NB4 (cell line): ENCODE measurements at regions not wholly inside any gene's neighbourhood (a gene's known extent, or its start where the extent isn't known, plus 50 kb on each side); places are given as distances from the start of the nearest gene placed in this dataset.

Experiments
- CTCF ChIP-seq: IDR thresholded peaks from one replicate; pipeline ENCODE4 v1.5.1; 2012; ENCODE audit warnings: low read depth, low read length
- MAX ChIP-seq: IDR thresholded peaks from 2 replicates; pipeline ENCODE4 v1.6.1; 2011; ENCODE audit warnings: low read depth, low read length
- MYC ChIP-seq: IDR thresholded peaks from 2 replicates; pipeline ENCODE4 v1.6.1; 2011; ENCODE audit warnings: low read depth, low read length
- POLR2A ChIP-seq: IDR thresholded peaks from 2 replicates; pipeline ENCODE4 v1.6.1; 2011; ENCODE audit warnings: mild to moderate bottlenecking; ENCODE audit not compliant: insufficient read length; ENCODE audit errors: extremely low read depth

GRCh38 chr18:27879540-27879939, 297.4 kb downstream of the CDH2 start:
- TF ChIP-seq CTCF (no peak), MAX (no peak), POLR2A (no peak), MYC (no peak)
